ENCODE measurements at regions not wholly inside any gene's neighbourhood (a gene's known extent, or its start where the extent isn't known, plus 50 kb on each side); places are given as distances from the start of the nearest gene placed in this dataset.

- H3K9me3 ChIP-seq (ENCODE audit: low read depth), result no peaks in the 10 kb centered on the region
- Mint-ChIP-seq H3K27me3 (ENCODE audit: insufficient read depth, low read depth) (no peaks in the 10 kb centered on the region), H3K36me3 (no peaks in the 10 kb centered on the region), H3K4me1 (peaks cover 3% of the 10 kb centered on the region), H3K9me3 (no peaks in the 10 kb centered on the region), H3K27ac (no peak overlapping the region), H3K4me3 (no peak overlapping the region)
- no peaks in the 10 kb centered on the region for H3F3A ChIP-seq (ENCODE audit: low read depth)
- no peak for DNase-seq (ENCODE audit: low spot score)
- no peak overlapping the region for H3K27ac ChIP-seq
- TF ChIP-seq EZH2phosphoT487 (IDR thresholded peaks at IDR 0.05) (no peak), CTCF (IDR thresholded peaks at IDR 0.05) (no peak), EZH2 (IDR thresholded peaks at IDR 0.05) (no peak)
- H3K36me3 ChIP-seq, result no peaks in the 10 kb centered on the region
- no peak overlapping the region for H3K4me2 ChIP-seq
- no peaks in the 10 kb centered on the region for H3K79me2 ChIP-seq (ENCODE audit: low read depth)
- H3K27me3 ChIP-seq, result no peaks in the 10 kb centered on the region
- H3K4me1 ChIP-seq, result no peaks in the 10 kb centered on the region
- H2AFZ ChIP-seq (replicated peaks), result no peak overlapping the region
- H4K20me1 ChIP-seq (ENCODE audit: low read depth), result no peaks in the 10 kb centered on the region
- no peak overlapping the region for H3K4me3 ChIP-seq
- H3K9ac ChIP-seq, result no peak overlapping the region
Observed at GRCh38 chr7:26600411-26600810, 264.0 kb downstream of the SKAP2 start.

GRCh38 chr7:26603631-26604030 lies 260.8 kb downstream of the SKAP2 start:
- Histone ChIP-seq H3K9ac (no peak overlapping the region), H3K79me2 (ENCODE audit: low read depth) (no peaks in the 10 kb centered on the region), H3K4me2 (no peak overlapping the region), H3F3A (ENCODE audit: low read depth) (no peaks in the 10 kb centered on the region), H3K27me3 (no peaks in the 10 kb centered on the region), H3K27ac (no peak overlapping the region), H3K4me1 (no peaks in the 10 kb centered on the region), H3K9me3 (ENCODE audit: low read depth) (no peaks in the 10 kb centered on the region), H4K20me1 (ENCODE audit: low read depth) (no peaks in the 10 kb centered on the region), H3K36me3 (no peaks in the 10 kb centered on the region), H3K4me3 (no peak overlapping the region), H2AFZ (replicated peaks) (no peak overlapping the region)
- TF ChIP-seq CTCF (IDR thresholded peaks at IDR 0.05), result no peak
- no peak for TF ChIP-seq EZH2phosphoT487 (IDR thresholded peaks at IDR 0.05)
- TF ChIP-seq EZH2 (IDR thresholded peaks at IDR 0.05), result no peak
- no peak overlapping the region for H3K4me3 Mint-ChIP-seq
- H3K4me1 Mint-ChIP-seq, result peaks cover 3% of the 10 kb centered on the region
- no peak overlapping the region for H3K27ac Mint-ChIP-seq
- DNase-seq (ENCODE audit: low spot score), result no peak
- H3K36me3 Mint-ChIP-seq, result no peaks in the 10 kb centered on the region
- H3K27me3 Mint-ChIP-seq (ENCODE audit: insufficient read depth, low read depth), result peaks cover 4% of the 10 kb centered on the region
- H3K9me3 Mint-ChIP-seq, result no peaks in the 10 kb centered on the region

GRCh38 chr7:26608402-26608801 lies 256.0 kb downstream of the SKAP2 start:
- no peak overlapping the region for H3K4me3 Mint-ChIP-seq
- no peak overlapping the region for H2AFZ ChIP-seq (replicated peaks)
- no peaks in the 10 kb centered on the region for H3K9me3 ChIP-seq (ENCODE audit: low read depth)
- DNase-seq (ENCODE audit: low spot score), result no peak
- TF ChIP-seq EZH2 (IDR thresholded peaks at IDR 0.05) (no peak), CTCF (IDR thresholded peaks at IDR 0.05) (no peak), EZH2phosphoT487 (IDR thresholded peaks at IDR 0.05) (no peak)
- no peaks in the 10 kb centered on the region for H3K27me3 ChIP-seq
- H3K4me1 ChIP-seq, result no peaks in the 10 kb centered on the region
- H3K79me2 ChIP-seq (ENCODE audit: low read depth), result no peaks in the 10 kb centered on the region
- no peak overlapping the region for H3K9ac ChIP-seq
- H3K36me3 ChIP-seq, result no peaks in the 10 kb centered on the region
- H3K27ac Mint-ChIP-seq, result no peak overlapping the region
- no peaks in the 10 kb centered on the region for H3K36me3 Mint-ChIP-seq
- no peak overlapping the region for H3K4me3 ChIP-seq
- H3K27ac ChIP-seq, result no peak overlapping the region
- H3K4me1 Mint-ChIP-seq, result peaks cover 3% of the 10 kb centered on the region
- no peaks in the 10 kb centered on the region for H3F3A ChIP-seq (ENCODE audit: low read depth)
- no peak overlapping the region for H3K4me2 ChIP-seq
- H3K27me3 Mint-ChIP-seq (ENCODE audit: insufficient read depth, low read depth), result peaks cover 9% of the 10 kb centered on the region
- no peaks in the 10 kb centered on the region for H4K20me1 ChIP-seq (ENCODE audit: low read depth)
- peaks cover 2% of the 10 kb centered on the region for H3K9me3 Mint-ChIP-seq

- Histone ChIP-seq H3K27me3 (no peaks in the 10 kb centered on the region), H3K36me3 (no peaks in the 10 kb centered on the region), H4K20me1 (ENCODE audit: low read depth) (no peaks in the 10 kb centered on the region), H3F3A (ENCODE audit: low read depth) (no peaks in the 10 kb centered on the region), H3K4me1 (no peaks in the 10 kb centered on the region), H3K9ac (no peak overlapping the region), H2AFZ (replicated peaks) (no peak overlapping the region), H3K79me2 (ENCODE audit: low read depth) (no peaks in the 10 kb centered on the region), H3K27ac (no peak overlapping the region), H3K4me2 (no peak overlapping the region), H3K4me3 (no peak overlapping the region), H3K9me3 (ENCODE audit: low read depth) (no peaks in the 10 kb centered on the region)
- no peak for DNase-seq (ENCODE audit: low spot score)
- Mint-ChIP-seq H3K4me3 (no peak overlapping the region), H3K27ac (no peak overlapping the region), H3K4me1 (no peaks in the 10 kb centered on the region), H3K9me3 (peaks cover 2% of the 10 kb centered on the region), H3K36me3 (no peaks in the 10 kb centered on the region), H3K27me3 (ENCODE audit: insufficient read depth, low read depth) (peaks cover 12% of the 10 kb centered on the region)
- TF ChIP-seq EZH2 (IDR thresholded peaks at IDR 0.05), result no peak
- TF ChIP-seq EZH2phosphoT487 (IDR thresholded peaks at IDR 0.05), result no peak
- TF ChIP-seq CTCF (IDR thresholded peaks at IDR 0.05), result no peak
Observed at GRCh38 chr7:26609082-26609481, 255.3 kb downstream of the SKAP2 start.

Measured in neural progenitor cell (in vitro differentiated cells).